ENCODE measurements at regions not wholly inside any gene's neighbourhood (a gene's known extent, or its start where the extent isn't known, plus 50 kb on each side); places are given as distances from the start of the nearest gene placed in this dataset.
A peak's percentile ranks its signal among the peaks of the same experiment; 100 is the strongest.
"Not testable (repeated sequence)": the region's sequence is repeated elsewhere in the genome, so short reads cannot be mapped to it uniquely, and the experiment has no call there.

DNA sequence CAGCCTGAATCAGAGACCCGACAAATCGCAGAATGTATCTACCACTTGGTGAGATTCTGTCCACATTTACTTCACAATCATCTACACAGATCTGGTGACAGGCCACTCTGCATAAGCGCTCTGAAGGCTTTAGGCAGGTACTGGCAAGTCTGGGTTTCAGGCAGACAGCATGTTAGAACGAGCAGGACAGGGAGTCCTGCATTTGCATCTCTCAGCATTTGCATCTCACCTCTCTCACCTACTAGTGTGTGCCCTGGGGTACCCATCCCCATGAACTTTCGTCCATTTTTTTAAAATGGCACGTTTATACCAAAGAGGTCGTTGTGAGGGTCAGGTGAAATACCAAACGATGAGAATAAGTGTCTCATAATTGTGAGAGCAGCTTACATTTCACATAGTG, 108.2 kb downstream of the SPATA31A1 start:
- H3K9ac ChIP-seq; H3K27me3 ChIP-seq (ENCODE audit: control insufficient read depth, insufficient read depth, low read length); H3K79me2 ChIP-seq; H2AFZ ChIP-seq; H3K4me1 ChIP-seq; H3K9me3 ChIP-seq (ENCODE audit: control insufficient read depth, low read length); H3K36me3 ChIP-seq (ENCODE audit: control insufficient read depth, insufficient read depth, low read length); H3K27ac ChIP-seq: not testable (repeated sequence)
- peak overlapping the region; percentile 42 for H3K4me3 ChIP-seq (ENCODE audit: low read depth, low read length)
- H3K4me2 ChIP-seq (ENCODE audit: low read length), result peak overlapping the region; percentile 18

DNA sequence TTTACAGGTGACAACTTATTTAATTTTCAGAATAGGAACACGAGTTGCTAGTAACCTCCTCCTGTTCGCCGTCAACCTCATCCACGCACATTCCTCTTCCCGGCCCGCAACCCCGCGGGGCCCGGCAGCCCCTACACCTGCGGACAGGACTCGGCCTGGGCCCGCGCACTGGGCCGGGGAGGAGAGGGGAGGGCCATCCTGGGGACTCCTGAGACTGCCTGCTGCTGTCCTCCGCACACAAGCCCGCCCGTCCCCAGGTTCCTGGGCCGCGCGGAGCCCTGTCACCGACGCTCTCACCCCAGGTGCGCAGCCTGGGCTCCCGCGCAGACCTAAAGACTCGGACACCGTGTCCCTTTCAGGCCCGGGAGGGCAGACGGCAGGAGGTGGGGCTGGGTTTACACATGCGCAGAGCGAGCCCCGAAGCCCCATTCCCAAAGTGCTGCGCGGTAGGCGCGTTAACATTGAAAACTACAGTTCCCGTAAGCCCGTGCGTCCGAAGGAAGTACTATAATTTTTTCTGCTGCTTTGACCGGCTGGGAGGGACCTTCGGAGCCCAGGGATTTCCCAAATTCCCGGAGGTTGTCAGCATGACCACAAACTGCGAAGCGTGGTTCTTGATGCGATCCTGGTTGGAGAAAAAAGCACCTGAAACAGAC, 108.8 kb downstream of the SPATA31A1 start:
- Histone ChIP-seq H3K4me3 (ENCODE audit: low read depth, low read length) (peak overlapping the region; percentile 42), H2AFZ (peak overlapping the region; percentile 53), H3K27ac (peak overlapping the region; percentile 56), H3K4me2 (ENCODE audit: low read length) (peak overlapping the region; percentile 18)
- H3K9me3 ChIP-seq (ENCODE audit: control insufficient read depth, low read length); H3K27me3 ChIP-seq (ENCODE audit: control insufficient read depth, insufficient read depth, low read length); H3K79me2 ChIP-seq; H3K4me1 ChIP-seq; H3K36me3 ChIP-seq (ENCODE audit: control insufficient read depth, insufficient read depth, low read length); H3K9ac ChIP-seq: not testable (repeated sequence)

DNA sequence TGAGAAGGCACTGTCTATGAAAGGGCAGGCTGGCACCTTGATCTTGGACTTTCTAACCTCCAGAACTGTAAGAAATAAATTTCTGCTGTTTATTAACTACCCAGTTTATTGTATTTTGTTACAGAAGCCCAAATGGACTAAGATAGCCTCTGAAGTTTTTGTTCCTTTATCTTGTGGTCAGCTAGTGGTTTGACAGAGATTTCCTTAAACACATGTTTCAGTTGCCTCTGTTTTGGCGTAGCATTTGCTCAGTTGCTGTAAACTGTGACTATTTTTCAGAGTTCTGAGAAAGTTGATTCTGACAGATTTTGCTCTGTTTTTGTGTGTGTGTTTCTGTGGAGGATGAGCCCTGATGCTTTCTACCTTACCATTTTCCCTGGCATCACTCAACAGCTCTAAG, 119.0 kb downstream of the SPATA31A1 start:
- H3K4me2 ChIP-seq (ENCODE audit: low read length); H3K79me2 ChIP-seq; H2AFZ ChIP-seq; H3K27me3 ChIP-seq (ENCODE audit: control insufficient read depth, insufficient read depth, low read length); H3K27ac ChIP-seq; H3K9ac ChIP-seq; H3K9me3 ChIP-seq (ENCODE audit: control insufficient read depth, low read length); H3K36me3 ChIP-seq (ENCODE audit: control insufficient read depth, insufficient read depth, low read length); H3K4me3 ChIP-seq (ENCODE audit: low read depth, low read length); H3K4me1 ChIP-seq: not testable (repeated sequence)

DNA sequence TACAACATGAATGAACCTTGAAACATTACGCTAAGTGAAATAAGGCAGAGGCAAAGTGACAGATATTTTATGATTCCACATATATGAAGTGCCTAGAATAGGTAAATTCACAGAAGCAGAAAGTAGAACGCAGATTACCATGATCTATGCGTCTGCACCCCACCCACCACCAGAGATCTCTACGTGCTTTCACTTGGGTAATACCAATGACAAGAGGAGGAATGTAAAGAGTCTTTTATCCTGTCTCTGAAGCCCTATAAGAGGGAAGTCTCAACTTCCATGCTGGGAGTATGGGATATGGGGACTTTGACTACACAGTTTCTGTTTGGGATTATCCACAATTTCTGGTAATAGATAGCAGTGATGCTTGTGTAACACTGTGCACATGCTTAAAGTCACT, 127.6 kb downstream of the SPATA31A1 start:
- H2AFZ ChIP-seq; H3K9me3 ChIP-seq (ENCODE audit: control insufficient read depth, low read length); H3K4me1 ChIP-seq; H3K36me3 ChIP-seq (ENCODE audit: control insufficient read depth, insufficient read depth, low read length); H3K27ac ChIP-seq; H3K27me3 ChIP-seq (ENCODE audit: control insufficient read depth, insufficient read depth, low read length); H3K79me2 ChIP-seq; H3K9ac ChIP-seq; H3K4me2 ChIP-seq (ENCODE audit: low read length); H3K4me3 ChIP-seq (ENCODE audit: low read depth, low read length): not testable (repeated sequence)

GRCh38 chr9:39483880-39484279, 128.4 kb downstream of the SPATA31A1 start:
- H3K9ac ChIP-seq; H3K27ac ChIP-seq; H3K4me1 ChIP-seq; H2AFZ ChIP-seq; H3K27me3 ChIP-seq (ENCODE audit: control insufficient read depth, insufficient read depth, low read length); H3K9me3 ChIP-seq (ENCODE audit: control insufficient read depth, low read length); H3K36me3 ChIP-seq (ENCODE audit: control insufficient read depth, insufficient read depth, low read length); H3K4me3 ChIP-seq (ENCODE audit: low read depth, low read length); H3K4me2 ChIP-seq (ENCODE audit: low read length); H3K79me2 ChIP-seq: not testable (repeated sequence)

DNA sequence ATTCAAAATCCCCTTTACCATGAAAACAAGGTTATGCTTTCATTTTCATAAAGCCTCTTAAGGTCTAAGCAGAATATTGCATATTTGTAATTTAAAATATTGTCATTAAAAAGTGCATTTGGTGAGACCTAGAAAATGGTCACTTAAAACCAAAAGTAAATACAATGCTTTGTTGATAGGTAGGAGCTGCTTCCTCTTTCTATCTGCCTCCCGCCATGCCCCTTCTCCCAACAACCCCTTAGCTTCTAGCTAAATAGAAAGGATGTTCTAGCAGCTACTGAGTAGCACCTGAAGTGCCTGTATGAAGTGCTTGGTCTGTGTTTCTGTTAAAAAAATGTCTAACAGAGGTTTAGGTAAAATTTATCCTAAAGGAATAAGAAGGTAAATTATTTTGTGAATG, 128.8 kb downstream of the SPATA31A1 start:
- not testable (repeated sequence) for H3K4me2 ChIP-seq (ENCODE audit: low read length); H3K4me3 ChIP-seq (ENCODE audit: low read depth, low read length); H2AFZ ChIP-seq; H3K4me1 ChIP-seq; H3K27ac ChIP-seq; H3K27me3 ChIP-seq (ENCODE audit: control insufficient read depth, insufficient read depth, low read length); H3K9ac ChIP-seq; H3K9me3 ChIP-seq (ENCODE audit: control insufficient read depth, low read length); H3K79me2 ChIP-seq; H3K36me3 ChIP-seq (ENCODE audit: control insufficient read depth, insufficient read depth, low read length)

DNA sequence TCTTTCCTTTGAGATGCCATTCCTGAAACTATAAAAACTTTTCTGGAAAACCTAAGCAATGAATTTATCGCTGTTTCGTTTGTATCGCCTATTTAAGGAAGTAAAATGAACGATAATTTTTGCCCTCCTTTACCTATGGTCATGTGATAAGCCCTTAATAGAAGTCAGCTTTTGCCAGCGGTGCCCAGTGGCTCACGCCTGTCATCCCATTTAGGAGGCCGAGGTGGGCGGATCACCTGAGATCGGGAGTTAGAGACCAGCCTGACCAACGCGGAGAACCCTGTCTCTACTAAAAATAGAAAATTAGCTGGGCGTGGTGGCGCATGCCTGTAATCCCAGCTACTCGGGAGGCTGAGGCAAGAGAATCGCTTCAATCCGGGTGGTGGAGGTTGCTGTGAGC, 132.0 kb downstream of the SPATA31A1 start:
- H3K4me1 ChIP-seq; H3K79me2 ChIP-seq; H2AFZ ChIP-seq; H3K27me3 ChIP-seq (ENCODE audit: control insufficient read depth, insufficient read depth, low read length); H3K9me3 ChIP-seq (ENCODE audit: control insufficient read depth, low read length); H3K36me3 ChIP-seq (ENCODE audit: control insufficient read depth, insufficient read depth, low read length); H3K4me3 ChIP-seq (ENCODE audit: low read depth, low read length); H3K27ac ChIP-seq; H3K4me2 ChIP-seq (ENCODE audit: low read length); H3K9ac ChIP-seq: not testable (repeated sequence)

GRCh38 chr9:39496248-39496647, 140.8 kb downstream of the SPATA31A1 start:
- H3K27ac ChIP-seq; H3K79me2 ChIP-seq; H3K27me3 ChIP-seq (ENCODE audit: control insufficient read depth, insufficient read depth, low read length); H3K4me1 ChIP-seq; H3K4me2 ChIP-seq (ENCODE audit: low read length); H3K9ac ChIP-seq; H2AFZ ChIP-seq; H3K36me3 ChIP-seq (ENCODE audit: control insufficient read depth, insufficient read depth, low read length); H3K4me3 ChIP-seq (ENCODE audit: low read depth, low read length); H3K9me3 ChIP-seq (ENCODE audit: control insufficient read depth, low read length): not testable (repeated sequence)

- H3K9me3 ChIP-seq (ENCODE audit: control insufficient read depth, low read length); H2AFZ ChIP-seq; H3K4me3 ChIP-seq (ENCODE audit: low read depth, low read length); H3K9ac ChIP-seq; H3K4me1 ChIP-seq; H3K27ac ChIP-seq; H3K4me2 ChIP-seq (ENCODE audit: low read length); H3K79me2 ChIP-seq; H3K27me3 ChIP-seq (ENCODE audit: control insufficient read depth, insufficient read depth, low read length); H3K36me3 ChIP-seq (ENCODE audit: control insufficient read depth, insufficient read depth, low read length): not testable (repeated sequence)
Observed at GRCh38 chr9:39503178-39503577, 147.7 kb downstream of the SPATA31A1 start.

GRCh38 chr9:39527387-39528029, 172.0 kb downstream of the SPATA31A1 start:
- H3K4me3 ChIP-seq (ENCODE audit: low read depth, low read length); H3K79me2 ChIP-seq; H3K36me3 ChIP-seq (ENCODE audit: control insufficient read depth, insufficient read depth, low read length); H3K9me3 ChIP-seq (ENCODE audit: control insufficient read depth, low read length); H3K4me1 ChIP-seq; H3K4me2 ChIP-seq (ENCODE audit: low read length); H2AFZ ChIP-seq; H3K27me3 ChIP-seq (ENCODE audit: control insufficient read depth, insufficient read depth, low read length); H3K27ac ChIP-seq; H3K9ac ChIP-seq: not testable (repeated sequence)

GRCh38 chr9:39532597-39532996, 177.1 kb downstream of the SPATA31A1 start:
- H3K79me2 ChIP-seq; H3K4me3 ChIP-seq (ENCODE audit: low read depth, low read length); H3K9me3 ChIP-seq (ENCODE audit: control insufficient read depth, low read length): not testable (repeated sequence)

More at GRCh38 chr9:39532597-39532996, 177.1 kb downstream of the SPATA31A1 start:
- not testable (repeated sequence) for H2AFZ ChIP-seq; H3K36me3 ChIP-seq (ENCODE audit: control insufficient read depth, insufficient read depth, low read length); H3K27ac ChIP-seq; H3K4me2 ChIP-seq (ENCODE audit: low read length); H3K9ac ChIP-seq; H3K27me3 ChIP-seq (ENCODE audit: control insufficient read depth, insufficient read depth, low read length); H3K4me1 ChIP-seq

Data from parathyroid adenoma (tissue), 2 donors.